ENCODE measurements at regions not wholly inside any gene's neighbourhood (a gene's known extent, or its start where the extent isn't known, plus 50 kb on each side); places are given as distances from the start of the nearest gene placed in this dataset.

DNA sequence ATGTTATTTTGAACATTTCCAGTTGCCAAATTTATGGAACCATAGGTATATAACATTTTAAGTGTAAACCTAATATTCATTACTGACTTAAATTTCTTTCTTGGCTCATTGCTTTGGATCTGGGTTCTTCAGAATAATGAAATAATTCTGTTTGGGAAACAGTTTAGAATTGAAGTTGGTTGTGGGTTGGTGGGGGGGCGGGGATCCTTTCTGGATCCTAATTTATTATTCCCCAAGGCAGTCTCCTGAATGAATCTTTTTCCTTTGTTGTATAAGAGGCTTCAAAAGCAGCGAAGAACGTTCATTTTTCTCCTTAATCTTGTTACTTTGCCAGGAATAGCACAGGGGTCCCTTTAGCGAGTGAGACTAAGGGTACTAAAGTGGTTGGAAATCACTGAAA is 325.5 kb downstream of the FOXG1 start:
- intact Hi-C loops (cut with micrococcal nuclease) = no loop called here
- ATAC-seq (ENCODE audit: low read depth) = no peak
- CTCF ChIA-PET = no interaction called here
- no peaks in the 10 kb centered on the region for H3K27me3 Mint-ChIP-seq
- no peak overlapping the region for H3K27ac Mint-ChIP-seq
- TF ChIP-seq, protein P1, sequence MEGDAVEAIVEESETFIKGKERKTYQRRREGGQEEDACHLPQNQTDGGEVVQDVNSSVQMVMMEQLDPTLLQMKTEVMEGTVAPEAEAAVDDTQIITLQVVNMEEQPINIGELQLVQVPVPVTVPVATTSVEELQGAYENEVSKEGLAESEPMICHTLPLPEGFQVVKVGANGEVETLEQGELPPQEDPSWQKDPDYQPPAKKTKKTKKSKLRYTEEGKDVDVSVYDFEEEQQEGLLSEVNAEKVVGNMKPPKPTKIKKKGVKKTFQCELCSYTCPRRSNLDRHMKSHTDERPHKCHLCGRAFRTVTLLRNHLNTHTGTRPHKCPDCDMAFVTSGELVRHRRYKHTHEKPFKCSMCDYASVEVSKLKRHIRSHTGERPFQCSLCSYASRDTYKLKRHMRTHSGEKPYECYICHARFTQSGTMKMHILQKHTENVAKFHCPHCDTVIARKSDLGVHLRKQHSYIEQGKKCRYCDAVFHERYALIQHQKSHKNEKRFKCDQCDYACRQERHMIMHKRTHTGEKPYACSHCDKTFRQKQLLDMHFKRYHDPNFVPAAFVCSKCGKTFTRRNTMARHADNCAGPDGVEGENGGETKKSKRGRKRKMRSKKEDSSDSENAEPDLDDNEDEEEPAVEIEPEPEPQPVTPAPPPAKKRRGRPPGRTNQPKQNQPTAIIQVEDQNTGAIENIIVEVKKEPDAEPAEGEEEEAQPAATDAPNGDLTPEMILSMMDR (IDR thresholded peaks at IDR 0.05) = no peak
- no peak overlapping the region for H3K4me3 Mint-ChIP-seq
- no peaks in the 10 kb centered on the region for H3K4me1 Mint-ChIP-seq
- no peaks in the 10 kb centered on the region for H3K36me3 Mint-ChIP-seq (ENCODE audit: low read depth)
- no peak for DNase-seq
- POLR2A ChIA-PET = no interaction called here
- peaks cover 6% of the 10 kb centered on the region for H3K9me3 Mint-ChIP-seq

DNA sequence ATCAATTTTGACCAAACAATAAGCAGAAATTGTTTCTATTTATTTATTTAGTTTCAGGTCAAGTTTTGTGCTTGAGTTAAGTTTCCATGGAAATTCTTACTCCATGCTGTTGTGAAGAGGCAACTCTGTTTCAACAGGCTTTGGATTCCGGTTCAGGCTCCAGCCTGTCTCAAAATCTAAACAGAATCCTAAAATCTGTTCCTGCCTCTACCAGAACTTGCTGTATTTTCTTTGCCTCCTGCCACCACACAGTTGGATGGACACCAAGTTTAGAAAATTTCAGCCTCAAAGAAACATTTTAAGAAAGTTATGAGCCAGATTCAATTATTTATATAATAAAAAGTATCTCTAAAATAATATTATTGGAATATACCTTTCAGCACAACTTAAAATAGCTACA is 330.9 kb downstream of the FOXG1 start:
- no peaks in the 10 kb centered on the region for H3K36me3 Mint-ChIP-seq (ENCODE audit: low read depth)
- intact Hi-C loops (cut with micrococcal nuclease) = no loop called here
- peaks cover 2% of the 10 kb centered on the region for H3K9me3 Mint-ChIP-seq
- no peaks in the 10 kb centered on the region for H3K4me1 Mint-ChIP-seq
- no peaks in the 10 kb centered on the region for H3K27me3 Mint-ChIP-seq
- POLR2A ChIA-PET = no interaction called here
- no peak for ATAC-seq (ENCODE audit: low read depth)
- no peak overlapping the region for H3K27ac Mint-ChIP-seq
- no peak overlapping the region for H3K4me3 Mint-ChIP-seq
- CTCF ChIA-PET = no interaction called here
- DNase-seq = no peak
- TF ChIP-seq, protein P1 (IDR thresholded peaks at IDR 0.05) = no peak

DNA sequence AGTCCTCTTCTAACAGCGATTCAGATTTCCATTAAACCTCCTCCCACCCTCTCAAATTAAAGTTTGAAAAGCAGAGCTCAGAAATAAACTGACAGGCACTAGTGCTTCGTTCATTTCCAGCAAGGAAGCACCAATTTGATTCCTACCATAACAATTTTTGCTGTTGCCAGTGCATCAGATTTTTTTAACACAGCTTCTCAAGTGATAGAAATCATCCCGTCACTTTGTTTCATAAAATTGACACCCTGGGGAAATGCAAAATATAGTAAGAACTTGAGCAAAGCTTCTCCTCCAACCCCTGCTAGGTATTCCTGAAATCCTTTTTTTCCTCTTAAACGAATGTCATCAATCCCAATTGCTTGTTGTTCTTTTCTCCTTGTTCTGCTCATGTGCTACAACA is 332.1 kb downstream of the FOXG1 start:
- DNase-seq (no peak), ATAC-seq (ENCODE audit: low read depth) (no peak)
- ChIA-PET CTCF (no interaction called here), POLR2A (no interaction called here)
- Mint-ChIP-seq H3K4me1 (no peaks in the 10 kb centered on the region), H3K4me3 (no peak overlapping the region), H3K27me3 (no peaks in the 10 kb centered on the region), H3K27ac (no peak overlapping the region), H3K9me3 (peaks cover 2% of the 10 kb centered on the region), H3K36me3 (ENCODE audit: low read depth) (no peaks in the 10 kb centered on the region)
- intact Hi-C loops (cut with micrococcal nuclease) = no loop called here
- TF ChIP-seq, protein P1 (IDR thresholded peaks at IDR 0.05) = no peak

DNA sequence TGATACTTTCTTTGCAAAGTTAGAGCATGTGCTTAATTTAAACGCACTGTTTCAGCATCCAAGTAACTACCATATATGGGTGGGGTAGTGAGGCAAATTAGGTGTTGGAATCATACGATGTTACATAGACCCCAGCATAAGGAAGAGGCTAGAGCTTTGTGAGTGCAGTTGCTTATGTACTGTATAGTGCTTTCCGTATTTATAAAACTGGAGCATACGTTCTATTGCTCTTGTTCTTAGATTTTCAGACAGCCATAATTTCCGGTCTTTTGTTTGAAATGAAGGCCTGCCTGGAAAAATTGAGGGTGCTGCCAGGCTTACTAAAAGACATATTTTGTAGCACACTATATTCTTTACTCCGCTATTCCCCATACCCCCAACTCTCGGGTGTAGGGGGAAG is 335.7 kb downstream of the FOXG1 start:
- ChIA-PET POLR2A (no interaction called here), CTCF (no interaction called here)
- H3K9me3 Mint-ChIP-seq = no peaks in the 10 kb centered on the region
- no peak overlapping the region for H3K4me3 Mint-ChIP-seq
- DNase-seq (no peak), ATAC-seq (ENCODE audit: low read depth) (no peak)
- H3K27me3 Mint-ChIP-seq = no peaks in the 10 kb centered on the region
- intact Hi-C loops (cut with micrococcal nuclease) = no loop called here
- no peaks in the 10 kb centered on the region for H3K4me1 Mint-ChIP-seq
- no peaks in the 10 kb centered on the region for H3K36me3 Mint-ChIP-seq (ENCODE audit: low read depth)
- no peak overlapping the region for H3K27ac Mint-ChIP-seq
- TF ChIP-seq, protein P1 (IDR thresholded peaks at IDR 0.05) = no peak

DNA sequence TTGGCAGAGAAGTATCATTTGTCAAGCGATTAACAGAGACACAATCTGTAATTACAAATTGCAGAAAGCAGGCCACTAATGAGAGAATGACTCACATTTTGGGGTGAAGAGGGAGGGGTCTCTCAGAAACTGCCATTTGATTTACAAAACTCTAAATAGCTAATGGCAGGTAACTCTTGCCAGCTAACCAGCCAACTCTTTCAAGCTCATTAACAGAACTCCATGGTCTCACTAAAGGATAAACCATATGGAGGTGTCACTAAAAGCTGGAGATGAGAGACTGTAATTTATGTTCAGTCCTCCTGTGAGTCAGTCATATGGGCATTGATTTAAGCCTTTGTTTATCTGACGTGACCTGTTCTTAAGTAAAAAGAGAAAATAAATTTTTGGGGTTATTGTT is 336.4 kb downstream of the FOXG1 start:
- ATAC-seq (ENCODE audit: low read depth) = no peak
- Mint-ChIP-seq H3K27me3 (no peaks in the 10 kb centered on the region), H3K4me1 (no peaks in the 10 kb centered on the region), H3K36me3 (ENCODE audit: low read depth) (no peaks in the 10 kb centered on the region), H3K9me3 (no peaks in the 10 kb centered on the region), H3K4me3 (no peak overlapping the region), H3K27ac (no peak overlapping the region)
- CTCF ChIA-PET = no interaction called here
- no peak for DNase-seq
- POLR2A ChIA-PET = no interaction called here
- intact Hi-C loops (cut with micrococcal nuclease) = no loop called here
- TF ChIP-seq, protein P1 (IDR thresholded peaks at IDR 0.05) = no peak

All from activated B cell treated with CpG ODN at 0.5 μM for 24 hours (primary cell).